Left ventricle myocardium inferior (tissue), 1 donor: ENCODE measurements at regions not wholly inside any gene's neighbourhood (a gene's known extent, or its start where the extent isn't known, plus 50 kb on each side); places are given as distances from the start of the nearest gene placed in this dataset.

Experiments used
- DNase-seq: peaks from one replicate; pipeline ENCODE4 v3.0.0-alpha.2; 2020
- H3K27ac ChIP-seq: fragments of 200-600 bp; replicated peaks from 2 replicates; pipeline ENCODE4 v1.8.0; 2021
- H3K27me3 ChIP-seq: fragments of 200-600 bp; 2 replicates; pipeline ENCODE4 v1.8.0; 2021; ENCODE audit warnings: low read depth
- H3K36me3 ChIP-seq: fragments of 200-600 bp; 2 replicates; pipeline ENCODE4 v1.8.0; 2021
- H3K4me1 ChIP-seq: fragments of 200-600 bp; 2 replicates; pipeline ENCODE4 v1.8.0; 2021
- H3K4me3 ChIP-seq: fragments of 200-600 bp; 2 replicates; pipeline ENCODE4 v1.8.0; 2021; ENCODE audit warnings: mild to moderate bottlenecking, moderate library complexity
- H3K9me3 ChIP-seq: fragments of 200-600 bp; replicated peaks from 2 replicates; pipeline ENCODE4 v1.8.0; 2021
- intact Hi-C: fragments of 100-400 bp; cut with micrococcal nuclease; formaldehyde crosslinking; loops from one replicate; pipeline ENCODE4 v1.11.0; 2022
- TF ChIP-seq, protein P1 (sequence below): fragments of 200-600 bp; IDR thresholded peaks from 2 replicates; pipeline ENCODE4 v1.8.0; 2021; ENCODE audit warnings: antibody characterized with exemption, mild to moderate bottlenecking, borderline replicate concordance
- donor health status: DM: no; HTN: yes; CAD: no; lungs with severe emphysema.

DNA sequence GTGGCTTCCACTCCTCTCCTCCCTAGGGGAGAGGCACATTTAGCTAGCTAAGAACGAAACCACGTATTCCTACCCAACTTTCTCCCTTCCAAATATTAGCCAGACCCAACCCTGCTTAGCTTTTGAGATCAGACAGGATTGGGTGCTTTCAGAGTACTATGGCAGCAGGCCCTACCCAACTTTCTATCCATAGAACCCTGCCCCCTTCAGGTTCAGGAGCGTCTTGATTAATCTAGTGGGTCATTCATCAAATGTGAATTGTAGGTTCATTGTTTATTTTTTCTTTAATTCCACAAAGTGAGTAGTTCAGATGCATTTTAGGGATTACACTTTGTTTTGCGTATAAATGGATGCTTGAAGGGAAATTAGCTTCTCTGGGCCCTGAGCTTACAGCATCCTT, 188.3 kb downstream of the MIB1 start:
- Histone ChIP-seq H3K27ac (no peak overlapping the region), H3K9me3 (no peaks in the 10 kb centered on the region), H3K36me3 (no peaks in the 10 kb centered on the region), H3K4me3 (no peak overlapping the region), H3K27me3 (no peaks in the 10 kb centered on the region), H3K4me1 (no peaks in the 10 kb centered on the region)
- TF ChIP-seq, protein P1, sequence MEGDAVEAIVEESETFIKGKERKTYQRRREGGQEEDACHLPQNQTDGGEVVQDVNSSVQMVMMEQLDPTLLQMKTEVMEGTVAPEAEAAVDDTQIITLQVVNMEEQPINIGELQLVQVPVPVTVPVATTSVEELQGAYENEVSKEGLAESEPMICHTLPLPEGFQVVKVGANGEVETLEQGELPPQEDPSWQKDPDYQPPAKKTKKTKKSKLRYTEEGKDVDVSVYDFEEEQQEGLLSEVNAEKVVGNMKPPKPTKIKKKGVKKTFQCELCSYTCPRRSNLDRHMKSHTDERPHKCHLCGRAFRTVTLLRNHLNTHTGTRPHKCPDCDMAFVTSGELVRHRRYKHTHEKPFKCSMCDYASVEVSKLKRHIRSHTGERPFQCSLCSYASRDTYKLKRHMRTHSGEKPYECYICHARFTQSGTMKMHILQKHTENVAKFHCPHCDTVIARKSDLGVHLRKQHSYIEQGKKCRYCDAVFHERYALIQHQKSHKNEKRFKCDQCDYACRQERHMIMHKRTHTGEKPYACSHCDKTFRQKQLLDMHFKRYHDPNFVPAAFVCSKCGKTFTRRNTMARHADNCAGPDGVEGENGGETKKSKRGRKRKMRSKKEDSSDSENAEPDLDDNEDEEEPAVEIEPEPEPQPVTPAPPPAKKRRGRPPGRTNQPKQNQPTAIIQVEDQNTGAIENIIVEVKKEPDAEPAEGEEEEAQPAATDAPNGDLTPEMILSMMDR: no peak
- intact Hi-C loops: no loop called here
- DNase-seq: no peak

DNA sequence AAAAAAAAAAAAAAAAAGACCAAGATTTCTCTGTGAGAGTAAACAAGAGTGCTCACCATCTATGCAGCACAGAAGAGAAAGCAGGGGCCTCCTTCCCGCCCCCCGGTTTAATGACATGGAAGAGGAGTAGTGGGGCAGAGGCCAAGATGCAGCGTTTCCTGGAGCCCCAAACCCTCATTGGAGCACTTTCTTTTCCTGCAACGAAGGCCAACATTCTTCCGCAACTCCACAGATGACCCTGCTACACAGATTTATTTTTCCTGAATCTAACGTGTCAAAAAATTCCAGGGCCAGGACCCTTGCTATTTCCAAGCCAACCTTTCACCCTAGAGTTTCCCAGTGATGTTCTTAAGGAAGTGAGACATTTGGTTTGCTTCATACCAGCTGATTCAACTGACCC, 189.6 kb downstream of the MIB1 start:
- no peak overlapping the region for H3K4me3 ChIP-seq
- DNase-seq: no peak
- no peak overlapping the region for H3K27ac ChIP-seq
- H3K36me3 ChIP-seq: no peaks in the 10 kb centered on the region
- no peaks in the 10 kb centered on the region for H3K9me3 ChIP-seq
- intact Hi-C loops: no loop called here
- TF ChIP-seq, protein P1: no peak
- H3K4me1 ChIP-seq: no peaks in the 10 kb centered on the region
- no peaks in the 10 kb centered on the region for H3K27me3 ChIP-seq

DNA sequence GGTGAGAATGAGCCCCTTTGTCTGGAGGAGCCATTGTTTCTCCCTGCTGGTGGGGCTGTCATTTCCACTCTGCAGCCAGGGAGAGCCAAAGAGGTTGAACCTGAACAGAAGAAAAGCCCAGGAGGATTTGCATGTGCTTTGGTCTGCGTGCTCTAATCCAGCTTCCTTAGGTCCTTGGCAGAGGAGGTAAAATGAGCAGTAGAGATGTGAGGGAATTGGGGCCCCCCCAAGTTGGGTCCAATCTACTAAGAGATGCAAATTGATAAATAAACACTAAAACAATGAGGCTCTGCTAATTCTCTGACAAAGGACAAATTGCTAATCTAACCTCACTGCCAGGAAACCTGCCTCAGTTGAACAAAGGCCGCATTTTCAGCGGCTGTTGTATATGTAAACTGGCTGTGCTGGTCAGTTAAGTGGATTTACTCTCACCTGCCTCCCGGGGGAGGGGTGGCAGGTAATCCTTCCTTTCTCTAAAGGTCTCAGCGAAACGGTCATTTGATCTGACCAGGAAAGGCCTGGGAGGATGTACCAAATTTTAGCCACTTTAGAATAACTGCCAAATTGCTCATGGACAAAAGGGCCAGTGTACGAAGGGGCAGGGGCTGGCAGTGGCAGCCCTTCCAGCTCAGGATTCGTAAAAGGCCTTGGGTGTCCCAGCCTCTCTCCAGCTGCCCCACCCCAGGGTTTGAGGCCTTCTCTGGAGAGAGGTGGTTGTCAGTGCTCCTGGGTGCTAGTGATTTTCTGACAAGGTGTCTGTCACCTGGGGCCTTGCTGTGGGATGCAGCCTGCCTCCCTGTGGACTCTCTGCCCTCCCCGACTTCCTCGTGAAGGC, 193.6 kb downstream of the MIB1 start:
- DNase-seq: no peak
- no peak overlapping the region for H3K27ac ChIP-seq
- H3K36me3 ChIP-seq: no peaks in the 10 kb centered on the region
- H3K4me1 ChIP-seq: no peaks in the 10 kb centered on the region
- no peaks in the 10 kb centered on the region for H3K27me3 ChIP-seq
- no peak overlapping the region for H3K4me3 ChIP-seq
- TF ChIP-seq, protein P1: no peak
- intact Hi-C loops: no loop called here
- H3K9me3 ChIP-seq: no peaks in the 10 kb centered on the region

DNA sequence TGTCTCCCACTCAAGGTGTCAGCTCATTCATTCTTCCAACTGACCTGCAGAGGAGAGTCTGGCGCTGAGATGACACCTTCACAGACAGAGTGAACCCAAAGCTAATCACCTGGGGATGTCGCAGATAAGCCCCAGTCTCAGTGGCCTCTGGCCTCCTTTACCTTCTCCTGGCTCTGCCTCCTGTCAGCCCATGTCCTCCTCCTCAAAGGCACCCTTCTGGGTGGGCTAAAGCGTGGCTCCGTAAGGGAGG, 194.1 kb downstream of the MIB1 start:
- DNase-seq: no peak
- intact Hi-C loops: no loop called here
- H3K4me1 ChIP-seq: no peaks in the 10 kb centered on the region
- H3K36me3 ChIP-seq: no peaks in the 10 kb centered on the region
- no peak overlapping the region for H3K27ac ChIP-seq
- H3K4me3 ChIP-seq: no peak overlapping the region
- H3K9me3 ChIP-seq: no peaks in the 10 kb centered on the region
- H3K27me3 ChIP-seq: no peaks in the 10 kb centered on the region
- TF ChIP-seq, protein P1: no peak

DNA sequence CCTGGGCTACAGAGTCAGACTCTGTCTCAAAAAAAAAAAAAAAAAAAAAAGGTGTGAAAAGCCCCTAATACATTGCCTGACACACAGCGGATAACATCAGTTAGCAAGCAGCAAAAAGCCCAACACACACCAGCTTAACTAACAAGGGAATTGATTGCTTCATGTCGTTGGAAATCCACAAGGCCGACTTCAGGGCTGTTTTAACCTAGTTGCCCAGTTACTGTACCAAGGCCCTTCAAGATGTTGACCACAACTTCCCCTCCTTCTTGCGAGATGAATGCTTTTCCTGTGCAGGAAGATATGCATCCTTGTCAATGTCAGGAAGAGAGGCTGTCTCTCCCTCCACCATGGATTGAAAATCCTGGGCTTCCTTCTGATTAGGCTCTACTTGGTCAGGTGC, 202.9 kb downstream of the MIB1 start:
- Histone ChIP-seq H3K36me3 (no peaks in the 10 kb centered on the region), H3K27me3 (no peaks in the 10 kb centered on the region), H3K27ac (no peak overlapping the region), H3K4me1 (no peaks in the 10 kb centered on the region), H3K9me3 (no peaks in the 10 kb centered on the region), H3K4me3 (no peak overlapping the region)
- DNase-seq: no peak
- TF ChIP-seq, protein P1: no peak
- intact Hi-C loops: no loop called here
